HG02943 (cell line): ENCODE measurements at regions not wholly inside any gene's neighbourhood (a gene's known extent, or its start where the extent isn't known, plus 50 kb on each side); places are given as distances from the start of the nearest gene placed in this dataset.
"Not testable (repeated sequence)": the region's sequence is repeated elsewhere in the genome, so short reads cannot be mapped to it uniquely, and the experiment has no call there.

Source experiments
- ATAC-seq: cut with Tn5 transposase; IDR thresholded peaks from one replicate; pipeline ENCODE4 v1.9.1; 2021; ENCODE audit warnings: mild to moderate bottlenecking, low read depth, moderate library complexity; ENCODE audit not compliant: unreplicated experiment

- not testable (repeated sequence) for ATAC-seq
These were observed 577.1 kb downstream of the GOLGA6L6 start for GRCh38 chr15:19964480-19964879.

- no peak for ATAC-seq
These were observed 585.3 kb downstream of the GOLGA6L6 start for GRCh38 chr15:19956124-19956796.

DNA sequence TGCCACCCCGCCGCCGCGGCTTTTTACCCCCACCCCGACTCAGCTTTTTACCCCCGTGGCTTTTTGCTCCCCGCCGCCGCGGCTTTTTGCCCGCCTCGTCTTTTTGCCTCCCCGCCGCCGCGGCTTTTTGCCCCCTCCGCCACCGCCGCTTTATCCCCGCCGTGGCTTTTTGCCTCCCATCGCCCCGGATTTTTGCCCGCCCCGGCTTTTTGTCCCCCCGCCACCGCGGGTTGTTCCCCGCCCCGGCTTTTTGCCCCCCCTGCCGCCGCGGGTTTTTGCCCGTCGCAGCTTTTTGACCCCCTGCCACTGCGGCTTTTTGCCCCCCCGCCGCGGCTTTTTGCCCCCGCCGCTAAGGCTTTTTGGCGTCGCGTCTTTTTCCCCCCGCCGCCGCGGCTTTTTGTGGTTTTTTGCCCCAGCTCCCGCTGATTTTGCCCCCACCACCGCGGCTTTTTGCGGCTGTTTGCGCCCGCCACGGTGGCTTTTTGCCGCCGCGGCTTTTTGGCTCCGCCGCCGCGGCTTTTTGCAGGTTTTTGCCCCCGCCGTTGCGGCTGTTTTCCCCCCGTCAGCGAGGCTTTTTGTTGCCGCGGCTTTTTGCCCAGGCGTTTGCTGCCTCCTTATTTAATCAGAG lies 597.2 kb downstream of the GOLGA6L6 start:
- no peak for ATAC-seq

DNA sequence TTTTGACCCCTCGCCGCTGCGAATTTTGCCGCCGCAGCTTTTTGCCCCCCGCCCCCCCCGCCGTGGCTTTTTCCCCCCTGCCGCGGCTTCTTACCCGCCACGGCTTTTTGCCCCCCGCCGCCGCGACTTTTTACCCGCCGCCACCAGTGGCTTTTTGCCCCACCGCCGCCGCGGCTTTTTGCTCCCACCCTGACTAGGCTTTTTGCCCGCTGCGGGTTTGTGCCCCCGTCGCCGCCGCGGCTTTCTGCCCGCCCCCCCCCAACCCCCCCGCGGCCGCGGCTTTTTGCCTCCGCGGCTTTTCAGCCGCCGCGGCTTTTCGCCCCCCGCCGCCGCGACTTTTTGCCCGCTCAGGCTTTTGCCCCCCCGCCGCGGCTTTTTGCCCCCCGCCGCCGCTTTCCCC lies 598.1 kb downstream of the GOLGA6L6 start:
- ATAC-seq: no peak

GRCh38 chr15:19903281-19903680 lies 638.3 kb downstream of the GOLGA6L6 start:
- ATAC-seq: not testable (repeated sequence)

DNA sequence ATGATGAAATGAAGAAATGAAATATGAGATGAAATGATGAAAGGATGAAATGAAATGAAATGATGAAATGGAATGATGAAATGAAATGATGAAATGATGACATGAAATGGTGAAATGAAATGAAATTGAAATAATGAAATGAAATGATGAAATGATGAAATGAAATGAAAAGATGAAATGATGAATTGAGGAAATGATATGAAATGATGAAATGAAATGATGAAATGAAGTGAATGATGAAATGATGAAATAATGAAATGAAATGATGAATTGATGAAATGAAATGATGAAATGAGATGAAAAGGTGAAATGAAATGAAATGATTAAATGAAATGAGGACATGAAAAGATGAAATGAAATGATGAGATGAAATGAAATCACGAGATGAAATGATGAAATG lies 639.2 kb downstream of the GOLGA6L6 start:
- not testable (repeated sequence) for ATAC-seq

DNA sequence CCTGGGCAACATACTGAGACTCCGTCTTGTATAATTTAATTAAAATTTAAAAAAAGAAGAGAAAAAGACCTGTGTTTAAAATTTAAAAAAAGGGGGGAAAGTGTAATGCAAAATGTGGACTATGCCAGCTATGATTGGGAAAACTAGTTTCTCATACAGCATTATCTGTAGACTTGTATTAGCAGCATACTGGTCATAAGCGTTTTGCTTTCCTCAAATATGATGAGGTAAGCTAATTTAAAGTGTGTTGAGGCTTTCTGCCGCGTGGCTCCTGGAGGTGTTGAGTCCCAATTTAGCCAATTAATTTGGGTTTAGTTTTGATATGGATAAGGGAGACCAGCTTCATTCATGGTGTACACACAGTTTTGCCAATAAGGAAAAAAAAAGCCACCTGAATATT lies 640.2 kb downstream of the GOLGA6L6 start:
- ATAC-seq: not testable (repeated sequence)

DNA sequence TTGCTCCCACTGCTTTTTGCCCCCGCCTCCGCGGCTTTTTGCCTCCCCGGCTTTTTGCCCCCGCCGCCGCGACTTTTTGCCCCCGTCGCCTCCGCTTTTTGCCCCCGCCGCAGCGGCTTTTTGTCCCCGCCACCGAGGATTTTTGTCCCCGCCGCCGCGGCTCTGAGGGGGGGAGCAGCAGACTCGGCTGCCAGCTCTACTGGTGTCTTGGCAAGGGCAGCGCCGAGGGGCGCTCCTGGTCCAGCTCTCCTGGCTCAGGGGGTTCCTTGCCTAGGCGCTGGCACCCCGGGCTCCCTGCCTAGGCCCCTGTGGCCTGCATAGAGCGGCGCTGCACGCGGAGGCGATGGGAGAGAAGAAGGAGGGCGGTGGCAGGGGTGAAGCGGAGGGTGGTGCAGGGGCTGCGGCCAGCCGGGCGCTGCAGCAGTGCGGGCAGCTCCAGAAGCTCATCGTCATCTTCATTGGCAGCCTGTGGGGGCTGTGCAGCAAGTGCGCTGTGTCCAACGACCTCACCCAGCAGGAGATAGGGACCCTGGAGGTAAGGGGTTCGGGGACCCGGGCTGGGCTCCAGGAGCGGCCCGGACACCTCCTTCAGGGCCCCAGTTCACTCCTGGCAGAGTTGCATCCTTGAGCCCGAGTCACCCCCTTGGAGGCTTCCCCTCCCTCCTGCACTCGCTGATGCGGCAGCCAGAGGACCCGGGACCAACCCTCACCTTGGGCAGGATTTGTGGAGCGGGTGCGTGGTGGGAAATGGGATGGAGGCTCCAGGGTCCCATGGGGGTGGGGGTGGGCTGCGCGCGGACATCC lies 642.4 kb downstream of the GOLGA6L6 start:
- ATAC-seq: no peak

- not testable (repeated sequence) for ATAC-seq
These were observed 652.8 kb downstream of the GOLGA6L6 start for GRCh38 chr15:19888811-19889210.

DNA sequence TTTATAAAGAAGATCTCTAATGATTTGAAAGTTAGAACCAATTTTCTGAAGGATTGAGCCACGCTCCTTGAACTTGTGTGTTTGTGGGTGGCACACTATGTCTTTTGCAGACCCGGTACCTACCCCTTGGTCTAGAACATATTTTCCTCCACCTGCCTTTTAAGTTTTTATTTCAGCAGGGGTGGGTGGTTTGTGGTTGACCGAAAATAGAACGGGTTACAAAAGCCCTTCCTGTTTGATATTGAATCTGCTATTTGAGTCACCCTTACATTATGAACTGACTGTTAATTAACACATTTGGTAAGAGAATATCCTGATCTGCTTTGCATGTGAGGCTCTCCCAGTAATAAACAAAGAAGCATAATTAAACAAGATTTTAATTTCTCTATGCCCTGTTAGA lies 697.5 kb downstream of the GOLGA6L6 start:
- not testable (repeated sequence) for ATAC-seq
